Thymus (tissue), 11 donors: ENCODE measurements at regions not wholly inside any gene's neighbourhood (a gene's known extent, or its start where the extent isn't known, plus 50 kb on each side); places are given as distances from the start of the nearest gene placed in this dataset.

Source experiments
- DNase-seq, 9 donors: peaks; one replicate each; pipeline ENCODE4 v3.0.0-alpha.2; 2013; ENCODE audit warnings: low spot score in 9 of 9, low read depth in 6 of 9, missing footprints in 1 of 9
- H3K27ac ChIP-seq, 2 donors: one replicate each; pipeline ENCODE4 v1.5.1; 2013; ENCODE audit warnings: control low read depth in 1 of 2, low read depth in 1 of 2, low read length in 1 of 2, mild to moderate bottlenecking in 1 of 2, moderate library complexity in 1 of 2
- H3K27me3 ChIP-seq, 2 donors: one replicate each; pipeline ENCODE4 v1.5.1; 2013; ENCODE audit warnings: low read length in 1 of 2; ENCODE audit not compliant: control insufficient read depth in 2 of 2, insufficient read depth in 1 of 2
- H3K36me3 ChIP-seq, 2 donors: one replicate each; pipeline ENCODE4 v1.5.1; 2013; ENCODE audit warnings: low read length in 1 of 2, mild to moderate bottlenecking in 1 of 2, moderate library complexity in 1 of 2; ENCODE audit not compliant: control insufficient read depth in 2 of 2, insufficient read depth in 2 of 2
- H3K4me1 ChIP-seq, 2 donors: one replicate each; pipeline ENCODE4 v1.5.1; 2013; ENCODE audit warnings: low read length in 2 of 2; ENCODE audit not compliant: control insufficient read depth in 2 of 2, insufficient read depth in 2 of 2
- H3K4me3 ChIP-seq, 2 donors: one replicate each; pipeline ENCODE4 v1.5.1; 2013; ENCODE audit warnings: low read length in 2 of 2, control low read depth in 1 of 2, mild to moderate bottlenecking in 1 of 2
- H3K9me3 ChIP-seq, 2 donors: one replicate each; pipeline ENCODE4 v1.5.1; 2013; ENCODE audit warnings: low read length in 1 of 2, mild to moderate bottlenecking in 1 of 2; ENCODE audit not compliant: control insufficient read depth in 2 of 2, insufficient read depth in 1 of 2
- WGBS: extraction: QIAGEN DNeasy Blood & Tissue Kit; methylation state at CpG from one replicate; pipeline ENCODE4 v1.1.7; 2013; 5-methylcytosine and 5-hydroxymethylcytosine counted together
- donor health status: healthy.

GRCh38 chr2:237150186-237150585 is 64.5 kb downstream of the COPS8 start:
- 95% methylated on average over 1 of the region's 1 CpG for WGBS
- Histone ChIP-seq H3K4me1 (no peaks in the 10 kb centered on the region), H3K27me3 (no peaks in the 10 kb centered on the region), H3K4me3 (no peak overlapping the region), H3K27ac (no peak overlapping the region), H3K36me3 (no peaks in the 10 kb centered on the region), H3K9me3 (peaks cover 0 to 6% of the 10 kb centered on the region in 2 donors)
- DNase-seq = no peak

- Histone ChIP-seq H3K27ac (no peak overlapping the region), H3K36me3 (no peaks in the 10 kb centered on the region), H3K4me1 (peaks cover 0 to 6% of the 10 kb centered on the region in 2 donors), H3K9me3 (peaks cover 0 to 6% of the 10 kb centered on the region in 2 donors), H3K4me3 (no peak overlapping the region), H3K27me3 (peaks cover 0 to 2% of the 10 kb centered on the region in 2 donors)
- no peak for DNase-seq
- WGBS = 96% methylated on average over 6 of the region's 6 CpGs
Measured at GRCh38 chr2:237150831-237151375, 65.2 kb downstream of the COPS8 start.

GRCh38 chr2:237152361-237152760 is 66.7 kb downstream of the COPS8 start:
- H3K27me3 ChIP-seq = peaks cover 0 to 15% of the 10 kb centered on the region in 2 donors
- WGBS = 91% methylated on average over 9 of the region's 9 CpGs
- H3K36me3 ChIP-seq = no peaks in the 10 kb centered on the region
- no peak for DNase-seq
- H3K9me3 ChIP-seq = peaks cover 0 to 6% of the 10 kb centered on the region in 2 donors
- H3K27ac ChIP-seq = no peak overlapping the region
- peaks cover 0 to 12% of the 10 kb centered on the region in 2 donors for H3K4me1 ChIP-seq
- H3K4me3 ChIP-seq = no peak overlapping the region

GRCh38 chr2:237153181-237153580 is 67.5 kb downstream of the COPS8 start:
- peaks cover 0 to 12% of the 10 kb centered on the region in 2 donors for H3K4me1 ChIP-seq
- peaks cover 0 to 15% of the 10 kb centered on the region in 2 donors for H3K27me3 ChIP-seq
- WGBS = 94% methylated on average over 6 of the region's 6 CpGs
- H3K27ac ChIP-seq = no peak overlapping the region
- no peak for DNase-seq
- peaks cover 0 to 6% of the 10 kb centered on the region in 2 donors for H3K9me3 ChIP-seq
- no peaks in the 10 kb centered on the region for H3K36me3 ChIP-seq
- H3K4me3 ChIP-seq = no peak overlapping the region

GRCh38 chr2:237154082-237154638 is 68.5 kb downstream of the COPS8 start:
- H3K9me3 ChIP-seq = no peaks in the 10 kb centered on the region
- H3K27ac ChIP-seq = no peak overlapping the region
- WGBS = 39% methylated on average over 7 of the region's 7 CpGs
- peaks cover 0 to 15% of the 10 kb centered on the region in 2 donors for H3K27me3 ChIP-seq
- H3K4me1 ChIP-seq = peaks cover 0 to 12% of the 10 kb centered on the region in 2 donors
- DNase-seq = peak; percentile 16 to 78 (median 53)
- no peaks in the 10 kb centered on the region for H3K36me3 ChIP-seq
- H3K4me3 ChIP-seq = no peak overlapping the region

- peaks cover 0 to 15% of the 10 kb centered on the region in 2 donors for H3K27me3 ChIP-seq
- peaks cover 0 to 12% of the 10 kb centered on the region in 2 donors for H3K4me1 ChIP-seq
- H3K9me3 ChIP-seq = no peaks in the 10 kb centered on the region
- no peak overlapping the region for H3K4me3 ChIP-seq
- DNase-seq = peak in 1 of 9 donors; percentile 20
- H3K36me3 ChIP-seq = no peaks in the 10 kb centered on the region
- WGBS = 81% methylated on average over 11 of the region's 11 CpGs
- no peak overlapping the region for H3K27ac ChIP-seq
Measured at GRCh38 chr2:237154884-237155851, 69.5 kb downstream of the COPS8 start.

- no peak overlapping the region for H3K4me3 ChIP-seq
- WGBS = 69% methylated on average over 30 of the region's 30 CpGs
Measured at GRCh38 chr2:237156031-237156856, 70.6 kb downstream of the COPS8 start.

GRCh38 chr2:237156857-237157779 is 71.4 kb downstream of the COPS8 start:
- DNase-seq = no peak
- Histone ChIP-seq H3K4me1 (peaks cover 0 to 12% of the 10 kb centered on the region in 2 donors), H3K27me3 (peaks cover 0 to 15% of the 10 kb centered on the region in 2 donors), H3K9me3 (no peaks in the 10 kb centered on the region), H3K4me3 (no peak overlapping the region), H3K27ac (no peak overlapping the region), H3K36me3 (no peaks in the 10 kb centered on the region)
- WGBS = 94% methylated on average over 34 of the region's 34 CpGs

More at GRCh38 chr2:237156031-237156856, 70.6 kb downstream of the COPS8 start:
- no peaks in the 10 kb centered on the region for H3K36me3 ChIP-seq
- no peak for DNase-seq
- peaks cover 0 to 15% of the 10 kb centered on the region in 2 donors for H3K27me3 ChIP-seq
- H3K27ac ChIP-seq = no peak overlapping the region
- H3K9me3 ChIP-seq = no peaks in the 10 kb centered on the region
- H3K4me1 ChIP-seq = peaks cover 0 to 12% of the 10 kb centered on the region in 2 donors
